D721Med (cell line): ENCODE measurements at regions not wholly inside any gene's neighbourhood (a gene's known extent, or its start where the extent isn't known, plus 50 kb on each side); places are given as distances from the start of the nearest gene placed in this dataset.
"Not testable (repeated sequence)": the region's sequence is repeated elsewhere in the genome, so short reads cannot be mapped to it uniquely, and the experiment has no call there.

Experiments used
- DNase-seq: peaks from one replicate; pipeline ENCODE4 v3.0.0; 2011; ENCODE audit warnings: low spot score; ENCODE audit not compliant: insufficient read length
- FAIRE-seq: peaks from 2 replicates; lab custom pipeline; 2011; peaks lifted over from hg19 to GRCh38; lab: Jason Lieb, UNC
- TF ChIP-seq, protein P1 (sequence below): IDR thresholded peaks from 2 replicates; pipeline ENCODE4 v1.5.1; 2012; ENCODE audit warnings: mild to moderate bottlenecking, control low read depth; ENCODE audit not compliant: insufficient read depth; ENCODE audit errors: missing control alignments

- not testable (repeated sequence) for FAIRE-seq, DNase-seq
Measured at GRCh38 chr12:76971216-76971879, 92.5 kb upstream of the CSRP2 start.

DNA sequence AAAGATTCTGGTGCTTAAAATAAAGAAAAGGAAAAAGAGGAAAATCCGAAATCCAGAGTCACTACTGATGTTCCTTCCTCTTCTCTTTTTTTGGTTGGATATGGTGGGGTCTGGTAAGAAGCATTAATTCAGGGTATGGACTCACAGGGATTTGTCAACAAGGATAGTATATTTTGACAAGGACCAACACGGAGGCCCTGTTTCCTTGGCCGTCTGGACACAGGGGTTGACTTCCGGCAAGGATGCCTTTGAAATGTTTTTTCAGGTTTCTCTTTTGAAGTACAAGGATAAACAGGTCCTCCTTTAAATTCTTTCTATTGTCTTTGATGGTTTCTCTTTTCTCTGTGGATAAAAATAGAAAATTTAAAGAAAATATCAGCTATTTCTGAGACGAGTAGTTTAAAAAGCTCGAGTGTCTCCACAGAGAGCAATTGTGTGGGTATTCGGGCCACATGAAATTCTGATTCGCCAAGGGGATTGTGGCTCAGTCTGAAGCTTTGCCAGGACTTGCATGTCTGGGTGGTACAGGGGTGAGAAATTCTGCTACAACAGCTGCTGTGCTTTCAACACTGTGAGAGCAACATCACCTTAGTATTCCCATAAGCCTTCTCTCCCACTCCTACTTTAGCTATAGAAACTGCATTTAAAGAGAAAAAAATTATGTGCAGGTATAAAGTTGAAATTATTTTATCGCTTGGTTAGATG, 88.5 kb upstream of the CSRP2 start:
- DNase-seq = no peak
- TF ChIP-seq, protein P1, sequence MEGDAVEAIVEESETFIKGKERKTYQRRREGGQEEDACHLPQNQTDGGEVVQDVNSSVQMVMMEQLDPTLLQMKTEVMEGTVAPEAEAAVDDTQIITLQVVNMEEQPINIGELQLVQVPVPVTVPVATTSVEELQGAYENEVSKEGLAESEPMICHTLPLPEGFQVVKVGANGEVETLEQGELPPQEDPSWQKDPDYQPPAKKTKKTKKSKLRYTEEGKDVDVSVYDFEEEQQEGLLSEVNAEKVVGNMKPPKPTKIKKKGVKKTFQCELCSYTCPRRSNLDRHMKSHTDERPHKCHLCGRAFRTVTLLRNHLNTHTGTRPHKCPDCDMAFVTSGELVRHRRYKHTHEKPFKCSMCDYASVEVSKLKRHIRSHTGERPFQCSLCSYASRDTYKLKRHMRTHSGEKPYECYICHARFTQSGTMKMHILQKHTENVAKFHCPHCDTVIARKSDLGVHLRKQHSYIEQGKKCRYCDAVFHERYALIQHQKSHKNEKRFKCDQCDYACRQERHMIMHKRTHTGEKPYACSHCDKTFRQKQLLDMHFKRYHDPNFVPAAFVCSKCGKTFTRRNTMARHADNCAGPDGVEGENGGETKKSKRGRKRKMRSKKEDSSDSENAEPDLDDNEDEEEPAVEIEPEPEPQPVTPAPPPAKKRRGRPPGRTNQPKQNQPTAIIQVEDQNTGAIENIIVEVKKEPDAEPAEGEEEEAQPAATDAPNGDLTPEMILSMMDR = no peak
- no peak for FAIRE-seq

DNA sequence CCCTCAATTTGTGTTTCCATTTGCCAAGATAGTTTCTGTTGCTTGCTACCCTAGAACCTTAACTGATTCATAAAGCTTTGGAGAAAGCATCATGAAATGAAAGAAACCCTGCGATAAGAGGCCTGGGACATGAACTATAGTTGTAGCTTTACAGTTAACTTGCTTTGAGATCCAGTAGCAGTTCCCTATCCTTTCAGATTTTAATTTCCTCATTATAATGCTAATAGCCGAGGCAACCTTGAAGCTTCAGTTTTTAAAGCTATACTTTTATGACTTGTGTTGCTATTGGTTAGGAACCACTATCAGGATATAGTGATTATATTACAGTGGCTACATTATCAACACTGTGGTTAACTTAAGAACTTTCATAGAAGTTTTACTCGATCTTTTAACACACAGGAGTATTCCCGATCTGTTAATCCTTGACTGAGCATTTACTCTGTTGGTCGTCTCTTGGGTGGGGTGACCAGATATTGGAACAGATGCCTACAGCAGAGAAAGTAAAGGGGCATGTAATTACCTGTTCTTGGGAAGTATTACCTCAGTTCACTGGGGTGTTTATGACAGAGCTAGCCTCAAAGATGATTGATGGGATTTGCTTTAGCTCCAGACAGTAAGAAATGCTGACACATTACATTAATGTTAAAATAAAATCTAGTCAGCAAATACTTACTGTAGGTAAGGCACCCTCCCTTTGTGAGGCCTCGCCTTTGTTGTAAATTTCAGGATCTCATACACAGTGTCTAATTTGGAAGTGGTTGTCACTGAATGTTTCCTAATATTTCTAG, 86.2 kb upstream of the CSRP2 start:
- TF ChIP-seq, protein P1 = no peak
- FAIRE-seq = no peak
- no peak for DNase-seq

DNA sequence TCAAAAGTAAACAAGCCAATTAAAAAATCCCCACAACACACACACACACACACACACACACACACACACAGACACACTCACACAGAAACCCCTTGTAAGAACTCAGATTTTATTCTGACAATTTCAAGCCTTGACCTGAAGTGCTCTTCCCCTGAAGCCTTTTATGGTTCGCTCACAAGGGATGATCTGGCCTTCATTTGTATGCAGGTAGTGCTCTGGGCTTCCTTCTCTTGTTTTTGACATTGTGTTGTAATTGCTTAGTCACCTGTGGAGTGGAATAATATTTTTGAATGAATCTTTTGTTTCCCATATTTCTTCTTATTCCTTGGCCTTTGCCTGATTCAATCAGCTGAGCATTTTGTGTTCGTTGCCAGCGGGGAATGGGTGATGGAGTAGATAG, 83.3 kb upstream of the CSRP2 start:
- FAIRE-seq (no peak), DNase-seq (no peak)
- TF ChIP-seq, protein P1 = no peak

GRCh38 chr12:76957301-76957700, 78.5 kb upstream of the CSRP2 start:
- TF ChIP-seq, protein P1 = no peak

GRCh38 chr12:76952995-76953394, 74.2 kb upstream of the CSRP2 start:
- DNase-seq = no peak
- TF ChIP-seq, protein P1 = peak; percentile 25
- FAIRE-seq = no peak

More at GRCh38 chr12:76957301-76957700, 78.5 kb upstream of the CSRP2 start:
- DNase-seq (no peak), FAIRE-seq (no peak)

DNA sequence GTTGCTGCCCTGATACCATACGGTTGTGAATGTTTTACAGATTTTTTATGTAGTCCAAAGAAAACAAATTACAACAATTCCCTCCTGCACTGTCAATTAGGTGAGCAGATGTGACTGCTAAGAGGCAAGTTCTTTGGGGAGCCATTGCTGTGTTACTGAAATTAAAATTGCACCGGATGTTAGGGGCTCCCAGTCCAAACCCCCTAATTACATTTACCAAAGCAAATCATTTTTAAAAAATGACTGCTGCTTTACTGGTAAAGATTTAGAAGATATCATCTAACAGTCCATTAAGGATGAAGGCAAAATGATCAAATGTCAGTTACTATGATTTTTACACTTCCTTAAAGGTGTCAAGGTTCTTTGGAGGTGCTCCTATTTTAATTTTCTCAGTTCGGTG, 70.1 kb upstream of the CSRP2 start:
- FAIRE-seq (no peak), DNase-seq (no peak)
- TF ChIP-seq, protein P1 = no peak
